ENCODE measurements at regions not wholly inside any gene's neighbourhood (a gene's known extent, or its start where the extent isn't known, plus 50 kb on each side); places are given as distances from the start of the nearest gene placed in this dataset.

DNA sequence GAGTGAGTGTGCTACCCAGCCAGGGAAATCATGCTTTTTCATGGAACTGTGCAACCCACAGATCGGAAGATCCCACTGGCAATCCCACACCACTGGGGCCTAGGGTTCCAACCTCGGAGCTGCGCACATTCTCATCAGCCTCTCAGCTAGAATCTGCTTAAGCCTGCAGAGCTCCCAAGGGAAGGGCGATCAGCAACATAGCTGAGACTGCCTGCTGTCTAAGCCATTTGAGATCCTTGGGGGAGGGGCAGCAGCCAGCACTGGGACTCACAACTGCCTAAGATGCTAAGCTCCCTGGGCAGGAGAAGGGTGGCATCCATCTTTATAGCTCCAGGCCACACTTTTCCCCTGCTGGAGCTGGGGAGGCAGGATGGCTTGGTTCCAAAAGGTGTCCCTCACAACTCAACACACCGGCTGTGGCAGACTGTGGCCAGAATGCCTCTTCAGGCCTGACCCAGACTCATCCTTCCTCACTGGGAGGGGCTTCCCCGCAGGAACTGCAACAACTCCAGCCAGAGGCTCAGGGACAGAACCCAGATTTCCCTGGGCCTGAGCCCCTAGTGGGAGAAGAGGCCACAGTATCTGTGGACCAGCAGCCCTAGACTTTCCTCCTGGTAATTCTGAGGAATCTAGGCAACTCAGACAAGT, 1133.3 kb upstream of the PIK3C3 start:
- no peak for TF ChIP-seq JUND (IDR thresholded peaks at IDR 0.05; ENCODE audit: low read depth)
- no peak for DNase-seq (ENCODE audit: low read depth in 1 of 2, low spot score in 1 of 2)
- in situ Hi-C loops (cut with HindIII; ENCODE audit: low pct_unique_long_range_greater_than_20kb, low sequenced_read_pairs), result no loop called here

DNA sequence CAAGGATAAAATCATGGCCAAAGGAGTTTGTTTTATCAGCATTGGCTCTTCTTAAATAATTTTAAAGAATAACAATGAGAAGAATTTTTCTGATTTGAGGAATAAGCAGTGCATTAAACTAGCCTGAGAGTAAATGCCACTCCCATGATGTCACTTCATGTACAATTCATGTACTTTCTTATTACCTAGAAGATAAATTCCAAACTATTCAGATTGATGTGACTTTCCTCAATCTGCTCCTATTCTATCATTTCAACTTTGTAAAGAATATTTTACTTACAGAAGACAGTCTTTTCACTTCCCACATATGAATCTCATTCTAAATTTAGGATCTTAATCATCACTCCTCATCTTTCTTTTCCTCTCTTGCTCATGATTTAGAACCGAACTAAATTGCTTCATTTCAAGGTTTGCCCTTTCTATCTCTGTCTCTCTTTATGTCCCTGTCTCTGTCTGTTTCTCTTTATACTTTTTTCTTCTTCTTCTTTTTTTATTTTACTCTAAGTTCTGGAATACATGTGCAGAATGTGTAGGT, 1142.0 kb upstream of the PIK3C3 start:
- no peak for TF ChIP-seq JUND (IDR thresholded peaks at IDR 0.05; ENCODE audit: low read depth)
- no peak for DNase-seq (ENCODE audit: low read depth in 1 of 2, low spot score in 1 of 2)
- in situ Hi-C loops (cut with HindIII; ENCODE audit: low pct_unique_long_range_greater_than_20kb, low sequenced_read_pairs), result no loop called here

- DNase-seq (ENCODE audit: low read depth in 1 of 2, low spot score in 1 of 2), result no peak
- in situ Hi-C loops (cut with HindIII; ENCODE audit: low pct_unique_long_range_greater_than_20kb, low sequenced_read_pairs), result no loop called here
- no peak for TF ChIP-seq JUND (IDR thresholded peaks at IDR 0.05; ENCODE audit: low read depth)
These were observed 1144.7 kb upstream of the PIK3C3 start for GRCh38 chr18:40810372-40810771.

DNA sequence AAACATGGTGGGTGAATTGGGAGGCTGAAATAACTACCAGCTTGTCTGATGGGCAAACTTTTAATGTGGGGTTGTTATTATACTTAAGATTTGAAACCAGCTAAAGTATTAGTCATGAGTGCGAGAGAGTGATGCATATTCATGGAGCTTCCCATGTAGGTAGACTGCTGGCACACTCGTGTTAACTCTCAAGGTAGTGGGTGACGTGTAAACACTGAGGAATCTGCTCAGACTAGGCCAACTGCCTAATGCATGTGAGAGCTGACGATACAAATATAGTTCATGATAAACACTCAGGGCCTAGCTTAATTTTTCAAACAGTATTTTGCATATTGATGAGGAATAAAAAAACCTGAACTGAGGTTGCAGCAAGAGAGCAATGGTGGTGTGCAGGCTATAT, 1165.7 kb upstream of the PIK3C3 start:
- in situ Hi-C loops (cut with HindIII; ENCODE audit: low pct_unique_long_range_greater_than_20kb, low sequenced_read_pairs), result no loop called here
- no peak for DNase-seq (ENCODE audit: low read depth in 1 of 2, low spot score in 1 of 2)
- no peak for TF ChIP-seq JUND (IDR thresholded peaks at IDR 0.05; ENCODE audit: low read depth)

DNA sequence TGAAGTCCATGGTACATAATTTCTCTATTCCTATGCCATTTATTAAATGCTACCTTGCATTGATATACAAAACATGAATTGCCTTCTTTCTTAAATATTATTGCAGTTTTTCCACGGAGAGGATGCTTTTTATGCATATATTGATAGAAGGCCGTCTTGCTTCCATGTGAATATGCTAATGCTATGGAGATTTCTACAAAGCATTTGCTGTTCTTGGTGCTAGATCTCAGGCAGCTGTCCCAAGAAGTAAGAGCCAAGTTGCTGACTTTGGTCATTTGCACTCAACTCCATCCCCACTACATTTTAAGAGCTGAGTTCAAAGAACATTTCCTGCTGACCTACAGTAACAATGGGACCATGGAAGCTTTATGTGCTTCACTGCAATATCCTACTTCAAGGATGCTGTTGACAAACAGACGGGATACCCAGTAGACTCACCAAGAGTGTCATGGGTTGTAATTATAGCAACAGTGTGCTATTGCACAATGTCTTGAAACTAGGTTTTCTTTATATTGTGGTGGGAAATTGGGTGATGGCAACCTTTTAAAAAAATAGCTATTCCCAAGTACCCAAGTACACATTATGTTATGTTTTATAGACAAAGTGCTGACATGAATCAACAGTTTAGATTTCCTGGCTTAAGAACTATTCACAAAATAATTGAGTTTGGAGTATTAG, 1172.4 kb upstream of the PIK3C3 start:
- no peak for TF ChIP-seq JUND (IDR thresholded peaks at IDR 0.05; ENCODE audit: low read depth)
- in situ Hi-C loops (cut with HindIII; ENCODE audit: low pct_unique_long_range_greater_than_20kb, low sequenced_read_pairs), result no loop called here
- DNase-seq (ENCODE audit: low read depth in 1 of 2, low spot score in 1 of 2), result no peak

DNA sequence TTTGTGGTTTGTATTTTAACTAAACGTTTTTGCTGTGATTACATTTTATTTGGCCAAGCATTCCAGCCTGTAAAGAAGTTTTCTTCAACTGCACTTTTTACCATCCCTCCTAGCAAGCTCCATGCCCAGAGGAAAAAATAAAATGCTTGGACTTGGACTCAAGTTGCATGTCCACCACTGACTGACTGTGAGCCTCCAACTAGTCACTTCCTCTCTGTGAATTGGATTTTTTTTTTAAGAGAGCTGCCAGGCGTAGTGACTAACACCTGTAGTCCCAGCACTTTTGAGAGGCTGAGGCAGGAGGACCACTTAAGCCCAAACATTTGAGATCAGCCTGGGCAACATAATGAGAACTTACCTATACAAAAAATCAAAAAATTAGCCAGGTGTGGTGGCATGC, 1185.2 kb upstream of the PIK3C3 start:
- in situ Hi-C loops (cut with HindIII; ENCODE audit: low pct_unique_long_range_greater_than_20kb, low sequenced_read_pairs), result no loop called here
- DNase-seq (ENCODE audit: low read depth in 1 of 2, low spot score in 1 of 2), result no peak
- no peak for TF ChIP-seq JUND (IDR thresholded peaks at IDR 0.05; ENCODE audit: low read depth)

- no peak for TF ChIP-seq JUND (IDR thresholded peaks at IDR 0.05; ENCODE audit: low read depth)
- in situ Hi-C loops (cut with HindIII; ENCODE audit: low pct_unique_long_range_greater_than_20kb, low sequenced_read_pairs), result no loop called here
- DNase-seq (ENCODE audit: low read depth in 1 of 2, low spot score in 1 of 2), result no peak
These were observed 1194.8 kb upstream of the PIK3C3 start for GRCh38 chr18:40760251-40760650.

DNA sequence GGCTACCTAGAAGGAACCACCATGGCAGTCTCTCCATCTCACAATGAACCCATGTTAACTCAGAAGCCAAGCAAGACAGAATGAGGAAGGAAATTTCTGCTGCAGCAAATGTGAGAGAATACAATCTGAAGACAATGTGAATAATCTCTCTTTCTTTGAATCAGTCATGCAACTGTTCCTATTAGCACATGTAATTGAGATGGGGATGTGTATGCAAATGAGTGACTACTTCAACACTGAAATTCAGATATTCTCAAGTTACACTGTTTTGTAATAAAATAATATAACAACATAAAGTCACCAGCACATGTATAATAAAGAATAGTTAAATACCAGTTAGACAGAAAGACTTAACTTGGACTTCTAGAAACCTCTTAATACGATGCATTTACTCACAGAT, 1200.6 kb upstream of the PIK3C3 start:
- in situ Hi-C loops (cut with HindIII; ENCODE audit: low pct_unique_long_range_greater_than_20kb, low sequenced_read_pairs), result no loop called here
- TF ChIP-seq JUND (IDR thresholded peaks at IDR 0.05; ENCODE audit: low read depth), result no peak
- DNase-seq (ENCODE audit: low read depth in 1 of 2, low spot score in 1 of 2), result no peak

- in situ Hi-C loops (cut with HindIII; ENCODE audit: low pct_unique_long_range_greater_than_20kb, low sequenced_read_pairs), result no loop called here
- no peak for TF ChIP-seq JUND (IDR thresholded peaks at IDR 0.05; ENCODE audit: low read depth)
- no peak for DNase-seq (ENCODE audit: low read depth in 1 of 2, low spot score in 1 of 2)
These were observed 1202.7 kb upstream of the PIK3C3 start for GRCh38 chr18:40752316-40752715.

DNA sequence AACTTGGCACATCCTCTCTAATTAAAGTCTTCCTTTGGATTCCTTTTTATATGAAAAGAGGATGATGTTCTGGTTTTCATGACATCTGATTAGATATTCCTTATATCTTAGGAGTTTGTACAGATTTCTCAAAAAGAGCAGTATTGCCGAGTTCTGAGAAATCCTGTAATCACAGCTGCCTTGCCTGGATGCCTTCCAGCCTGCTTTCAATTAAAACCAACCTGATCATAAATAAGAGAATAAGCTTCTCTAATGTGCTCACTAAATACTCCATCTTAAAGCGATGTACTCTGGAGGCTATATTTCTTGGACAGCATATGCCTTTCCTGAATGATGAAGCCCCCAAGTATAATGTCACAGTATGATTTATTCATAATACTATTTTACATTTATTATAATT, 1203.8 kb upstream of the PIK3C3 start:
- TF ChIP-seq JUND (IDR thresholded peaks at IDR 0.05; ENCODE audit: low read depth), result no peak
- DNase-seq (ENCODE audit: low read depth in 1 of 2, low spot score in 1 of 2), result no peak
- in situ Hi-C loops (cut with HindIII; ENCODE audit: low pct_unique_long_range_greater_than_20kb, low sequenced_read_pairs), result no loop called here

- in situ Hi-C loops (cut with HindIII; ENCODE audit: low pct_unique_long_range_greater_than_20kb, low sequenced_read_pairs), result no loop called here
- no peak for DNase-seq (ENCODE audit: low read depth in 1 of 2, low spot score in 1 of 2)
- no peak for TF ChIP-seq JUND (IDR thresholded peaks at IDR 0.05; ENCODE audit: low read depth)
These were observed 1216.0 kb upstream of the PIK3C3 start for GRCh38 chr18:40739029-40739428.

GRCh38 chr18:40738321-40738880, 1216.6 kb upstream of the PIK3C3 start:
- DNase-seq (ENCODE audit: low read depth in 1 of 2, low spot score in 1 of 2), result no peak
- in situ Hi-C loops (cut with HindIII; ENCODE audit: low pct_unique_long_range_greater_than_20kb, low sequenced_read_pairs), result no loop called here
- no peak for TF ChIP-seq JUND (IDR thresholded peaks at IDR 0.05; ENCODE audit: low read depth)

DNA sequence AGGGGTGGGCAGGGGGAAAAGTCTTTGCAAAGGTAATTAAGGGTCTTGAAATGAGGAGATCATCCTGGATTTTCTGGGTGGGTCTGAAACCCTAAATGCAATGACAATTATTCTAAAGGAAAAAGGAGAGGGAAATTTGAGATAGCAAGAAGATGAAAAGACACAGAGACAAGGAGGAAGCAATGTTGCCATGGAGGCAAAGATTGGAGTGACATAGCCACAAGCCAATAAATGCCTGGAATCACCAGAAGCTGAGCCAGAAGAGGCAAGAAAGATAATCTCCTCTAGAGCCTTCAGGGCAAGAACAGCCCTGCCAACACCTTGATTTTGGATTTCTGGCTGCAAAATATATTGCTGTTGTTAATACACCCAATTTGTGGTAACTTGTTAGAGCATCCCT, 1246.3 kb upstream of the PIK3C3 start:
- no peak for TF ChIP-seq JUND (IDR thresholded peaks at IDR 0.05; ENCODE audit: low read depth)
- in situ Hi-C loops (cut with HindIII; ENCODE audit: low pct_unique_long_range_greater_than_20kb, low sequenced_read_pairs), result no loop called here
- DNase-seq (ENCODE audit: low read depth in 1 of 2, low spot score in 1 of 2), result no peak

Measured in T47D (cell line).